ENCODE measurements at regions not wholly inside any gene's neighbourhood (a gene's known extent, or its start where the extent isn't known, plus 50 kb on each side); places are given as distances from the start of the nearest gene placed in this dataset.

DNA sequence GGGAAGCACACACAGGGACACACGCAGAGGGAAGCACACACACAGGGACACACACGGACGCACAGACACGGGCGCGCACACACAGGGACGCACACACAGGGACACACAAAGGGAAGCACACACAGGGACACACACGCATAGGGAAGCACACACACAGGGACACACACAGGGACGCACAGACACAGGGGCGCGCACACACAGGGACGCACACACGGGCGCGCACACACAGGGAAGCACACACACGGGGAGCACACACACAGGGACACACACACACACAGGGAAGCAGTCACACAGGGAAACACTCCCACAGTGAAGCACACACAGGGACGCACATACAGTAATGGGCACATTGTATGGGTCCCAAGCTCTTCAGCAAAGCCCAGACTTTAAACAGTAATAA is 685.3 kb downstream of the TRIML1 start:
- CTCF ChIA-PET: no interaction called here
- WGBS (ENCODE audit: missing lambda C conversion rate): 94% methylated on average over 17 of the region's 17 CpGs
- no peak for FAIRE-seq

DNA sequence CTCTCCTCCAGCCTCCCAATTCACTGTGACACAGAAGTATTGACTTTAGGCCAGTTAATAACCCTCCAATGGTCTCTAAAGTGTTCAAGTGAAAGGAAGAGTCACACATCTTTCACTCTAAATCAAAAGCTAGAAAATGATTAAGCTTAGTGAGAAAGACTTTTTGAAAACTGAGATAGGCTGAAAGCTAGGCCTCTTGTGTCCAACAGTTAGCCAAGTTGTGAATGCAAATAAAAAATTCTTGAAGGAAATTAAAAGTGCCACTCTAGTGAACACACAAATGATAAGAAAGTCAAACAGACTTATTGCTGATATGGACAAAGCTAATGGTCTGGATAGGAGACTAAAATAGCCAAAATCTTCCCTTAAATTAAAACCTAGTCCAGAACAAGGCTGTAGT is 687.2 kb downstream of the TRIML1 start:
- no peak for DNase-seq (ENCODE audit: low read depth in 1 of 2, low spot score in 1 of 2)
- Histone ChIP-seq H3K4me3 (no peak overlapping the region), H3K4me2 (no peak overlapping the region), H3K9me3 (no peaks in the 10 kb centered on the region), H3K27ac (no peak overlapping the region), H3K4me1 (peaks cover 9% of the 10 kb centered on the region; the same call in 2 of the 3 replicates)
- TF ChIP-seq, protein P1, sequence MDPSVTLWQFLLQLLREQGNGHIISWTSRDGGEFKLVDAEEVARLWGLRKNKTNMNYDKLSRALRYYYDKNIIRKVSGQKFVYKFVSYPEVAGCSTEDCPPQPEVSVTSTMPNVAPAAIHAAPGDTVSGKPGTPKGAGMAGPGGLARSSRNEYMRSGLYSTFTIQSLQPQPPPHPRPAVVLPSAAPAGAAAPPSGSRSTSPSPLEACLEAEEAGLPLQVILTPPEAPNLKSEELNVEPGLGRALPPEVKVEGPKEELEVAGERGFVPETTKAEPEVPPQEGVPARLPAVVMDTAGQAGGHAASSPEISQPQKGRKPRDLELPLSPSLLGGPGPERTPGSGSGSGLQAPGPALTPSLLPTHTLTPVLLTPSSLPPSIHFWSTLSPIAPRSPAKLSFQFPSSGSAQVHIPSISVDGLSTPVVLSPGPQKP (IDR thresholded peaks at IDR 0.05; ENCODE audit: low read depth, low read length): no peak
- no peak for TF ChIP-seq NFE2L2 (conservative IDR thresholded peaks at IDR 0.05; ENCODE audit: low read length)
- TF ChIP-seq RARB (CRISPR knock-in tag; IDR thresholded peaks at IDR 0.05): no peak
- no peak for TF ChIP-seq FOSB (CRISPR knock-in tag; IDR thresholded peaks at IDR 0.05)
- TF ChIP-seq CBX8 (IDR thresholded peaks at IDR 0.05): no peak
- no peak for TF ChIP-seq KDM5A (IDR thresholded peaks at IDR 0.05)
- no peak for TF ChIP-seq FOSL2 (IDR thresholded peaks at IDR 0.05)
- no peak for TF ChIP-seq FOSL2 (CRISPR knock-in tag; IDR thresholded peaks at IDR 0.05)
- TF ChIP-seq SREBF2 (IDR thresholded peaks at IDR 0.05): no peak
- TF ChIP-seq FOXS1 (CRISPR knock-in tag; IDR thresholded peaks at IDR 0.05): no peak
- TF ChIP-seq, protein P2, sequence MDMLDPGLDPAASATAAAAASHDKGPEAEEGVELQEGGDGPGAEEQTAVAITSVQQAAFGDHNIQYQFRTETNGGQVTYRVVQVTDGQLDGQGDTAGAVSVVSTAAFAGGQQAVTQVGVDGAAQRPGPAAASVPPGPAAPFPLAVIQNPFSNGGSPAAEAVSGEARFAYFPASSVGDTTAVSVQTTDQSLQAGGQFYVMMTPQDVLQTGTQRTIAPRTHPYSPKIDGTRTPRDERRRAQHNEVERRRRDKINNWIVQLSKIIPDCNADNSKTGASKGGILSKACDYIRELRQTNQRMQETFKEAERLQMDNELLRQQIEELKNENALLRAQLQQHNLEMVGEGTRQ (IDR thresholded peaks at IDR 0.05): no peak
- TF ChIP-seq, protein P3, sequence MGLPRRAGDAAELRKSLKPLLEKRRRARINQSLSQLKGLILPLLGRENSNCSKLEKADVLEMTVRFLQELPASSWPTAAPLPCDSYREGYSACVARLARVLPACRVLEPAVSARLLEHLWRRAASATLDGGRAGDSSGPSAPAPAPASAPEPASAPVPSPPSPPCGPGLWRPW (IDR thresholded peaks at IDR 0.05): no peak
- TF ChIP-seq, protein P4, sequence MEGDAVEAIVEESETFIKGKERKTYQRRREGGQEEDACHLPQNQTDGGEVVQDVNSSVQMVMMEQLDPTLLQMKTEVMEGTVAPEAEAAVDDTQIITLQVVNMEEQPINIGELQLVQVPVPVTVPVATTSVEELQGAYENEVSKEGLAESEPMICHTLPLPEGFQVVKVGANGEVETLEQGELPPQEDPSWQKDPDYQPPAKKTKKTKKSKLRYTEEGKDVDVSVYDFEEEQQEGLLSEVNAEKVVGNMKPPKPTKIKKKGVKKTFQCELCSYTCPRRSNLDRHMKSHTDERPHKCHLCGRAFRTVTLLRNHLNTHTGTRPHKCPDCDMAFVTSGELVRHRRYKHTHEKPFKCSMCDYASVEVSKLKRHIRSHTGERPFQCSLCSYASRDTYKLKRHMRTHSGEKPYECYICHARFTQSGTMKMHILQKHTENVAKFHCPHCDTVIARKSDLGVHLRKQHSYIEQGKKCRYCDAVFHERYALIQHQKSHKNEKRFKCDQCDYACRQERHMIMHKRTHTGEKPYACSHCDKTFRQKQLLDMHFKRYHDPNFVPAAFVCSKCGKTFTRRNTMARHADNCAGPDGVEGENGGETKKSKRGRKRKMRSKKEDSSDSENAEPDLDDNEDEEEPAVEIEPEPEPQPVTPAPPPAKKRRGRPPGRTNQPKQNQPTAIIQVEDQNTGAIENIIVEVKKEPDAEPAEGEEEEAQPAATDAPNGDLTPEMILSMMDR (IDR thresholded peaks at IDR 0.05): no peak
- ATAC-seq: no peak
- POLR2A ChIA-PET: no interaction called here
- FAIRE-seq: no peak
- CTCF ChIA-PET: no interaction called here

More for the DNA sequence above, 685.3 kb downstream of the TRIML1 start:
- POLR2A ChIA-PET: no interaction called here
- Histone ChIP-seq H3K4me3 (no peak overlapping the region), H3K9me3 (no peaks in the 10 kb centered on the region), H3K4me1 (peaks cover 9% of the 10 kb centered on the region; the same call in 2 of the 3 replicates), H3K4me2 (no peak overlapping the region), H3K27ac (no peak overlapping the region)
- DNase-seq (ENCODE audit: low read depth in 1 of 2, low spot score in 1 of 2) (no peak), ATAC-seq (no peak)
- TF ChIP-seq, protein P5, sequence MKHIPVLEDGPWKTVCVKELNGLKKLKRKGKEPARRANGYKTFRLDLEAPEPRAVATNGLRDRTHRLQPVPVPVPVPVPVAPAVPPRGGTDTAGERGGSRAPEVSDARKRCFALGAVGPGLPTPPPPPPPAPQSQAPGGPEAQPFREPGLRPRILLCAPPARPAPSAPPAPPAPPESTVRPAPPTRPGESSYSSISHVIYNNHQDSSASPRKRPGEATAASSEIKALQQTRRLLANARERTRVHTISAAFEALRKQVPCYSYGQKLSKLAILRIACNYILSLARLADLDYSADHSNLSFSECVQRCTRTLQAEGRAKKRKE (CRISPR knock-in tag; IDR thresholded peaks at IDR 0.05; ENCODE audit: low read depth): no peak
- TF ChIP-seq NPAS2 (CRISPR knock-in tag; IDR thresholded peaks at IDR 0.05; ENCODE audit: borderline replicate concordance): no peak
- TF ChIP-seq, protein P4 (IDR thresholded peaks at IDR 0.05): no peak
- TF ChIP-seq FOXS1 (CRISPR knock-in tag; IDR thresholded peaks at IDR 0.05): no peak
- no peak for TF ChIP-seq SMC3 (IDR thresholded peaks at IDR 0.05)
- no peak for TF ChIP-seq MAZ (IDR thresholded peaks at IDR 0.05; ENCODE audit: borderline replicate concordance, low read depth, low read length)

DNA sequence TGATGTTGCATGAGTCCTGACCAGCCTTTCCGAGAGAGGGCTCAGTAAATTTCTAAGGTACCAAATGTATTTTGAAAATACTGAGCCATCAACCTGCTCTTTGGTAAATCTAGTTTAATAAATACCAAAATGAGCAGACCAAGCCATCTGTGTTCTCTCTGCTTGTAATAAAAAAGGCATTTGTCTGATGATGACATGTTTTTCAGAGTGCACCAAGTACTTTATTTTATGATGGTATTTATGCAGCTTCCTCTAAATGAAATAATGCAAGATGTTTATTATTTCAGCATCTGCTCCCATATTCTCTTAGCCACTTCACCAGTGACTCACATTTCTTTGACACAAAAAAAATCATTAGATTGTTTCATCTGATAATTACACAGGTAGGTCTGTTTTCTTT is 700.5 kb downstream of the TRIML1 start:
- ATAC-seq (no peak), DNase-seq (ENCODE audit: low read depth in 1 of 2, low spot score in 1 of 2) (no peak), FAIRE-seq (no peak)
- Histone ChIP-seq H3K9me3 (no peaks in the 10 kb centered on the region), H3K4me1 (no peaks in the 10 kb centered on the region), H3K4me3 (no peak overlapping the region), H3K27ac (no peak overlapping the region), H3K4me2 (no peak overlapping the region)
- no peak for TF ChIP-seq CHD2 (IDR thresholded peaks at IDR 0.05; ENCODE audit: low read length, partially characterized antibody)
- 54% methylated on average over 1 of the region's 1 CpG for WGBS (ENCODE audit: missing lambda C conversion rate)
- ChIA-PET POLR2A (no interaction called here), CTCF (no interaction called here)

Data from A549 (cell line).